HTR-8/SVneo (cell line): ENCODE measurements at regions not wholly inside any gene's neighbourhood (a gene's known extent, or its start where the extent isn't known, plus 50 kb on each side); places are given as distances from the start of the nearest gene placed in this dataset.
"Not testable (repeated sequence)": the region's sequence is repeated elsewhere in the genome, so short reads cannot be mapped to it uniquely, and the experiment has no call there.

Source experiments
- DNase-seq: peaks from one replicate; pipeline ENCODE4 v3.0.0; 2011; ENCODE audit warnings: low spot score, mixed read lengths; ENCODE audit not compliant: insufficient read length
- FAIRE-seq: peaks from 2 replicates; lab custom pipeline; 2011; peaks lifted over from hg19 to GRCh38; lab: Jason Lieb, UNC

DNA sequence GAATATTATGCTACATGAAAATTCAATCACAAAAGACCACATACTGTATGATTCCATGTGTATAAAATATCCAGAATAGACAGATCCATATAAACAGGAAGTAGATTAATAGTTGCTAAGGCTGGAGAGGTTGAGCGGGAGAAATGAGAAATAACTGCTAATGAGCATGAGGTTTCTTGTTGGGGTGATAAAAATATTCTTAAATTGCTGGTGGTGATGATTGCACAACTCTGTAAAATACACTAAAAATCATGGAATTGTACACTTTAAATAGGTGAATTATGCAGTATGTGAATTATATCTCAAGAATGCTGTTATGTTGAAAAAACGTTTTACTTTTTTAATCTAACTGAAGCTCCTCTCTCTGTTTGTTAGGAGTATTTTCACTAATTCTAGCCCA, 101.8 kb upstream of the CREB1 start:
- DNase-seq = no peak
- no peak for FAIRE-seq

- DNase-seq = no peak
- no peak for FAIRE-seq
Measured at GRCh38 chr2:207428573-207428972, 101.2 kb upstream of the CREB1 start.

GRCh38 chr2:207432453-207432852, 97.3 kb upstream of the CREB1 start:
- FAIRE-seq (no peak), DNase-seq (no peak)

GRCh38 chr2:207434306-207434705, 95.5 kb upstream of the CREB1 start:
- DNase-seq (no peak), FAIRE-seq (no peak)

DNA sequence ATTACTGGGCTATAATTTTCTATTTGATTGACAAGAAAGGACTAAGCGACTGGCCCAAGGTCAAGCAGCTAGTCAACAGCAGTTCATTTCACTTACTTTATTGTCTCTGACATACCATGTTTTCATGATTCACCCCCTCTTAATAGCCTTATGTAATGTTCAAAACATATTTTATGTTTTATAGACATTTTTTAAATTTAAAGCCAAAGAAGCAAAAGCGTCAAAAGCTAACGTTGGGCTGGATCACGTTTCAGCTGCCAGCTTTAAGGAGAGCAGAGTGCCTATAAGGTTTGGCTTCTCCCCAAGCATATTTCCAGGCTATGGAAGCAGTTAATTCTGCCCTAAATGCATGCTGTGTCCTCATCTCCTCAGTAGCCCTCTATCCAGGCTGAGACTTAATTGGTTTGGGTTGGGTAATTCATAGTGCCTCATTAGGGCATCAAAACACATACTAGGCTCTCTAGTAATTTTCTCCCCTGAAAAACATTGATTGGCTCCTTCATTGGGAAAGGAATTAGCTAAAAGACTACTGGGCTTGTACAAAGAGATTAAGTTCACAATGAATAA, 94.8 kb upstream of the CREB1 start:
- FAIRE-seq = no peak
- no peak for DNase-seq

GRCh38 chr2:207437136-207437523, 92.6 kb upstream of the CREB1 start:
- DNase-seq (no peak), FAIRE-seq (peak; percentile 16)

DNA sequence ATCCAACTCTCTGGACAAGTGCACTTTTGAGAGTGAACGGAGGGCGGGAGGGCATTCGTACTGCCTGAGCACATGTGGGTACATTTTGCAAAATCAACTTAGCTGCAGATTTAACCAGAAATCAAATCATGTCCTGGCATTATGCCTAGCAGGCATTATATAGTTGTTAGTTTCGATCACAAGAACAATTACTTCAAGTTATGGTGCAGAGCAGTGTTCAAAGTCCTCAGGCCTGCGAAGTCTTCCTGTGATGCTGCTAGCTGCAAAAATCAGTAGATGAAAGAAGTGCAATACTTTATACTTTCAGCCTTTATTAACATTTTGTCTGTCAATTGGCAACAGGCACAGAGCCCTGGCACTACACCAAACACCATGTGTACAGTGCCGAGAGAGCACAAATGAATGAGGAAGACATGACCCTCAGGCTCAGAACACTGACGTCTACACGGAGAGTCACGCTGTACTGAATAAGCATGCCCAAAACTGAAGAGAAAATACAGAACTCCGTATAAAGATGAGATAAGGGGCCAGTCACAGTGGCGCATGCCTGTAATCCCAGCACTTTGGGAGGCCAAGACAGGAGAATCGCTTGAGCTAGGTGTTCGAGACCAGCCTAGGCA, 92.1 kb upstream of the CREB1 start:
- FAIRE-seq (no peak), DNase-seq (no peak)

GRCh38 chr2:207438414-207439126, 91.2 kb upstream of the CREB1 start:
- FAIRE-seq = no peak

DNA sequence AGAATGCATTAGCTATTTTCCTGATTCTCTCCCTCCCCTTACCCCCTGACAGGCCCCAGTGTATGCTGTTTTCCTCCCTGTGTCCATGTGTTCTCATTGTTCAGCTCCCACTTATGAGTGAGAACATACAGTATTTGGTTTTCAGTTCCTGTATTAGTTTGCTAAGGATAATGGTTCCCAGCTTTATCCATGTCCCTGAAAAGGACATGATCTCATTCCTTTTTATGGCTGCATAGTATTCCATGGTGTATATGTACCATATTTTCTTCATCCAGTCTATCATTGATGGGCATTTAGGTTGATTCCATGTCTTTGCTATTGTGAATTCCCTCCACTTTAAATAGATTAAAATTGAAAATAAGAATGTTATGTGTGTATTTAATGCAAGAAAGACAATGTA, 89.9 kb upstream of the CREB1 start:
- not testable (repeated sequence) for FAIRE-seq, DNase-seq

More at GRCh38 chr2:207438414-207439126, 91.2 kb upstream of the CREB1 start:
- DNase-seq = no peak

DNA sequence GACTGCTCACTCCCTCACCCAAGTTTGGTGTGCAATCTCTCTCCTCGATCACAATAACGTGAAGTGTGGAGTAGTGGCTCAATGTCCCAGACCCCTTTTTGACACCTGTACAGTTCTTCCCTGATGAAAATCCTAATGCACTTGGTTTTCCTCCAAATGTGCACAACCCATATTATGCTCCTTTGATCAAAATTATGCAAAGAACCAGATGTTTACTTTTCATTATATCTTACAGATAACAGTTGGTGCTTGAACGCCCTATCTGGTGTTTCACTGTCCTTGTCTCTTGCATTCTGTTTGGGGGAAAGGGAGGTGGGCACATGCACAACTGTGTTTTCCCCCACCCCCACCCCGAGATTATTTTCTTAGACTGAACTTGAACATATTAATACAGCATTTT, 85.0 kb upstream of the CREB1 start:
- DNase-seq (no peak), FAIRE-seq (no peak)

DNA sequence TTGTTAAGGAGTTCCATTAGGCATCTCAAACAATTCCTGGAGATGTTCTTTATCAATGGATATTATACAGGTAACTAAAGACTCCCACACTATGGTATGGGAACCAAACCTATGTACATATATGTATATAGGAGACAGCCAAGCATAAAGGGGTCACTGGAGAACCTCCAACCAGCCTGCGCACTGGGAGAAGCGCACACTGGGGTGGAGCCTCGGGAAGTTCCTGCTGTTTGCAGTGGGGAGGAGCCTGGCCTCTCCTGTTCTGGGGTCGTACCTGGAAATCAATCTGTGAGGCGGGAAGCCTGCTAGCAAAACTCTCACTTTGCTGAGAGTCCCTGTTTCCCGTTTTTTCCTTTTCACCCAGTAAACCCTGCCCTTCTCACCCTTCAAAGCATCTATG, 83.1 kb upstream of the CREB1 start:
- FAIRE-seq = no peak
- no peak for DNase-seq

DNA sequence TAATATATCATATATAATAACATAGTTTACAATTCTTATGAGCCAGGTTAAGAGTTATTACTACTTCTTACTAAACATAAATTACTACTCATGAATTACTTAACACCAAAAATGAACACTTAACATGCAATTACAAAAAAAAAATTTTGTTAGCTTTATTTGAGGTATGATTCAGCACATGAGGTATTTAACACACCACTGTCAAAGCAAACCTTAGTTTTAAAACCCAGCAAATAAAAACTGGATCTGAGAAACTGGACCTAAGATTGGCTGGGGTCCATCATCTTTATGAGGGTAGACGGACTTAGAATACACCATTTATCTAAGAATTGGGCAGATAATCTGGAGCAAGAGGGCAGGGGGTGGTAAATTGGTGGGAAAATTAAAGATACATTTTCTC, 81.8 kb upstream of the CREB1 start:
- FAIRE-seq = no peak

DNA sequence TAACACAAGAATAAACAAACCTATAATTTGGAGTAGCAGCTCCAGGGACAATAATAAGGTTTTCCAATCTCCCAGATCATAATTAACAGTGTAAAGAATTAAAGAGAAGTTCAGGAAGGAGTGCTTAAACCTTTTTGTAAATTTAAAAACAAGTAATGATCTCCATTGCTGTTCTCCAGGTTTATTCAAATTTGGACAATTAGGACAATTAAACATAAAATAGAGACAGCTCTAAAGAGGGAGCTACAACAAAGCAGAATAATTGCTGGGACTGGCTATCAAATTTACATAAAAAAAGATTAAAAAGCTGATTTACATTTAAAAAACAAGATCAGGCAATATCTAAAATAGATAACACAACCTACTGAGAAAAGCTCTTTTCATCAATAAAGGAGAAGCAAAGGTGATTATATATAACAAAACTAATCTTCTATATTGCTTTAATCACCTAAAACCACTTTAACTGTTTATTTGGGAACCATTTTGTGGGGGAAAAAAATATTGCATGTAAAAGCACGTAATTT, 80.1 kb upstream of the CREB1 start:
- DNase-seq (no peak), FAIRE-seq (no peak)

More for the DNA sequence above, 81.8 kb upstream of the CREB1 start:
- no peak for DNase-seq

DNA sequence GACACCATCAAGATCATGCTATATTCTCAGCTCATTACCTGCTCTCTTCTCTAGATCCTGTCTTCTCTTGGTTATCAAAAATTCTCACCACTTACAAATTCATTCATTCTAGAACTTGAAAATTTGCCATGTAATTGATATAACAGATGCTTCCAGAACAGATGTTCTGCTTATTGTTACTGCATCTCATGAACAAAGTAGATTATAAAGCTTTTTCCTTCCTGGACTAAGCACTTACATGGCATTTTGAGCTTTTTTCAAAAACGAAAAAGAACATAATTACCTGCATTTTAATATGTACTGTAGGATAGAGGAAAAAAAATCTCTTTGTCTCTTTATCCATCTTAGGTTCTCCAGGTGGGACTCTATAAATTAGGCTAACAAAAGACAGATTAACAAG, 79.6 kb upstream of the CREB1 start:
- no peak for FAIRE-seq

GRCh38 chr2:207458582-207458981, 71.2 kb upstream of the CREB1 start:
- DNase-seq (no peak), FAIRE-seq (no peak)

More for the DNA sequence above, 79.6 kb upstream of the CREB1 start:
- DNase-seq = no peak

GRCh38 chr2:207459990-207460757, 69.6 kb upstream of the CREB1 start:
- no peak for DNase-seq
- FAIRE-seq = no peak

GRCh38 chr2:207463433-207463832, 66.3 kb upstream of the CREB1 start:
- FAIRE-seq = no peak
- no peak for DNase-seq

DNA sequence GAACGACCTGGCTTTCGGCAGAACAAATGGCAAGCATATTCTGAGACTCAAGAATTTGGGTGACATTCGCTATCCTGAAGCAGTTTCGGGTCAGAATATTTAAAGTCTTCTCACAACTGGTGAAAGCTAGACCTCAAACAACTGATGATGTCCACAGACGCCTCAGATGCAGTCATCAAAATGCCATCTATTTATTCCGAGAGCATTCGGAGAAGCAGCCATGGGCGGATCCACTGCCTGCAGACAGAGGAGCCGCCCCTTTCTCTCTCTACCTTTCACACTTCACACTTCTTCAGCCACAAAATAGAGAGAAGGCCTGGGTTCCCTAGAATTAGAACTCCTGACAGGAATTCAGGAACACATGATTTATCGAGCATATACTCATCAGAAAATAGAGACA, 65.8 kb upstream of the CREB1 start:
- DNase-seq = no peak
- FAIRE-seq = no peak

- DNase-seq (no peak), FAIRE-seq (no peak)
Measured at GRCh38 chr2:207465894-207466293, 63.9 kb upstream of the CREB1 start.

GRCh38 chr2:207467716-207468347, 61.9 kb upstream of the CREB1 start:
- peak; percentile 40 for DNase-seq
- FAIRE-seq = no peak
